ENCODE measurements at regions not wholly inside any gene's neighbourhood (a gene's known extent, or its start where the extent isn't known, plus 50 kb on each side); places are given as distances from the start of the nearest gene placed in this dataset.

GRCh38 chr11:116079580-116079979 lies 575.4 kb upstream of the CADM1 start:
- Histone ChIP-seq H3K4me3 (ENCODE audit: low read length in 2 of 2) (no peak overlapping the region), H3K9me3 (ENCODE audit: control insufficient read depth in 2 of 2, insufficient read depth in 1 of 2, low read length in 1 of 2) (no peaks in the 10 kb centered on the region), H3K27me3 (ENCODE audit: control insufficient read depth in 2 of 2, insufficient read depth in 1 of 2, low read length in 1 of 2) (no peaks in the 10 kb centered on the region), H3K36me3 (ENCODE audit: control insufficient read depth in 2 of 2, insufficient read depth in 2 of 2, low read length in 1 of 2) (no peaks in the 10 kb centered on the region), H3K27ac (ENCODE audit: low read depth in 1 of 2, low read length in 1 of 2) (no peak overlapping the region), H3K4me1 (ENCODE audit: control insufficient read depth in 2 of 2, insufficient read depth in 2 of 2, low read length in 2 of 2) (no peaks in the 10 kb centered on the region)
- 98% methylated on average over 2 of the region's 2 CpGs for WGBS
- no peak for DNase-seq (ENCODE audit: low read depth in 6 of 9, low spot score in 9 of 9)

- Histone ChIP-seq H3K27ac (ENCODE audit: low read depth in 1 of 2, low read length in 1 of 2) (no peak overlapping the region), H3K4me3 (ENCODE audit: low read length in 2 of 2) (no peak overlapping the region), H3K36me3 (ENCODE audit: control insufficient read depth in 2 of 2, insufficient read depth in 2 of 2, low read length in 1 of 2) (no peaks in the 10 kb centered on the region), H3K27me3 (ENCODE audit: control insufficient read depth in 2 of 2, insufficient read depth in 1 of 2, low read length in 1 of 2) (no peaks in the 10 kb centered on the region), H3K4me1 (ENCODE audit: control insufficient read depth in 2 of 2, insufficient read depth in 2 of 2, low read length in 2 of 2) (no peaks in the 10 kb centered on the region), H3K9me3 (ENCODE audit: control insufficient read depth in 2 of 2, insufficient read depth in 1 of 2, low read length in 1 of 2) (no peaks in the 10 kb centered on the region)
- DNase-seq (ENCODE audit: low read depth in 6 of 9, low spot score in 9 of 9), result no peak
- WGBS, result 54% methylated on average over 6 of the region's 6 CpGs
These were observed 573.9 kb upstream of the CADM1 start for GRCh38 chr11:116078101-116078591.

- H3K27me3 ChIP-seq (ENCODE audit: control insufficient read depth in 2 of 2, insufficient read depth in 1 of 2, low read length in 1 of 2), result no peaks in the 10 kb centered on the region
- DNase-seq (ENCODE audit: low read depth in 6 of 9, low spot score in 9 of 9), result no peak
- no peaks in the 10 kb centered on the region for H3K36me3 ChIP-seq (ENCODE audit: control insufficient read depth in 2 of 2, insufficient read depth in 2 of 2, low read length in 1 of 2)
- no peaks in the 10 kb centered on the region for H3K4me1 ChIP-seq (ENCODE audit: control insufficient read depth in 2 of 2, insufficient read depth in 2 of 2, low read length in 2 of 2)
- H3K27ac ChIP-seq (ENCODE audit: low read depth in 1 of 2, low read length in 1 of 2), result no peak overlapping the region
- 98% methylated on average over 2 of the region's 2 CpGs for WGBS
- H3K9me3 ChIP-seq (ENCODE audit: control insufficient read depth in 2 of 2, insufficient read depth in 1 of 2, low read length in 1 of 2), result no peaks in the 10 kb centered on the region
- no peak overlapping the region for H3K4me3 ChIP-seq (ENCODE audit: low read length in 2 of 2)
These were observed 572.9 kb upstream of the CADM1 start for GRCh38 chr11:116077092-116077491.

- no peak for DNase-seq (ENCODE audit: low read depth in 6 of 9, low spot score in 9 of 9)
- Histone ChIP-seq H3K27ac (ENCODE audit: low read depth in 1 of 2, low read length in 1 of 2) (no peak overlapping the region), H3K9me3 (ENCODE audit: control insufficient read depth in 2 of 2, insufficient read depth in 1 of 2, low read length in 1 of 2) (no peaks in the 10 kb centered on the region), H3K4me3 (ENCODE audit: low read length in 2 of 2) (no peak overlapping the region), H3K36me3 (ENCODE audit: control insufficient read depth in 2 of 2, insufficient read depth in 2 of 2, low read length in 1 of 2) (no peaks in the 10 kb centered on the region), H3K27me3 (ENCODE audit: control insufficient read depth in 2 of 2, insufficient read depth in 1 of 2, low read length in 1 of 2) (no peaks in the 10 kb centered on the region), H3K4me1 (ENCODE audit: control insufficient read depth in 2 of 2, insufficient read depth in 2 of 2, low read length in 2 of 2) (peaks cover 0 to 3% of the 10 kb centered on the region in 2 donors)
- 75% methylated on average over 18 of the region's 18 CpGs for WGBS
These were observed 569.9 kb upstream of the CADM1 start for GRCh38 chr11:116073854-116074837.

GRCh38 chr11:116072601-116073410 lies 568.6 kb upstream of the CADM1 start:
- no peak overlapping the region for H3K4me3 ChIP-seq (ENCODE audit: low read length in 2 of 2)
- peaks cover 0 to 3% of the 10 kb centered on the region in 2 donors for H3K4me1 ChIP-seq (ENCODE audit: control insufficient read depth in 2 of 2, insufficient read depth in 2 of 2, low read length in 2 of 2)
- H3K27ac ChIP-seq (ENCODE audit: low read depth in 1 of 2, low read length in 1 of 2), result no peak overlapping the region
- H3K9me3 ChIP-seq (ENCODE audit: control insufficient read depth in 2 of 2, insufficient read depth in 1 of 2, low read length in 1 of 2), result no peaks in the 10 kb centered on the region
- DNase-seq (ENCODE audit: low read depth in 6 of 9, low spot score in 9 of 9), result no peak
- no peaks in the 10 kb centered on the region for H3K36me3 ChIP-seq (ENCODE audit: control insufficient read depth in 2 of 2, insufficient read depth in 2 of 2, low read length in 1 of 2)
- no peaks in the 10 kb centered on the region for H3K27me3 ChIP-seq (ENCODE audit: control insufficient read depth in 2 of 2, insufficient read depth in 1 of 2, low read length in 1 of 2)
- 84% methylated on average over 16 of the region's 16 CpGs for WGBS

- H3K36me3 ChIP-seq (ENCODE audit: control insufficient read depth in 2 of 2, insufficient read depth in 2 of 2, low read length in 1 of 2), result no peaks in the 10 kb centered on the region
- DNase-seq (ENCODE audit: low read depth in 6 of 9, low spot score in 9 of 9), result no peak
- peaks cover 0 to 3% of the 10 kb centered on the region in 2 donors for H3K4me1 ChIP-seq (ENCODE audit: control insufficient read depth in 2 of 2, insufficient read depth in 2 of 2, low read length in 2 of 2)
- no peaks in the 10 kb centered on the region for H3K9me3 ChIP-seq (ENCODE audit: control insufficient read depth in 2 of 2, insufficient read depth in 1 of 2, low read length in 1 of 2)
- H3K27ac ChIP-seq (ENCODE audit: low read depth in 1 of 2, low read length in 1 of 2), result no peak overlapping the region
- no peak overlapping the region for H3K4me3 ChIP-seq (ENCODE audit: low read length in 2 of 2)
- H3K27me3 ChIP-seq (ENCODE audit: control insufficient read depth in 2 of 2, insufficient read depth in 1 of 2, low read length in 1 of 2), result no peaks in the 10 kb centered on the region
- 77% methylated on average over 4 of the region's 4 CpGs for WGBS
These were observed 567.9 kb upstream of the CADM1 start for GRCh38 chr11:116072133-116072532.

GRCh38 chr11:116071241-116071640 lies 567.0 kb upstream of the CADM1 start:
- H3K4me3 ChIP-seq (ENCODE audit: low read length in 2 of 2), result no peak overlapping the region
- H3K36me3 ChIP-seq (ENCODE audit: control insufficient read depth in 2 of 2, insufficient read depth in 2 of 2, low read length in 1 of 2), result no peaks in the 10 kb centered on the region
- no peak overlapping the region for H3K27ac ChIP-seq (ENCODE audit: low read depth in 1 of 2, low read length in 1 of 2)
- peak in 1 of 9 donors; percentile 10 for DNase-seq (ENCODE audit: low read depth in 6 of 9, low spot score in 9 of 9)
- no peaks in the 10 kb centered on the region for H3K9me3 ChIP-seq (ENCODE audit: control insufficient read depth in 2 of 2, insufficient read depth in 1 of 2, low read length in 1 of 2)
- peaks cover 0 to 3% of the 10 kb centered on the region in 2 donors for H3K4me1 ChIP-seq (ENCODE audit: control insufficient read depth in 2 of 2, insufficient read depth in 2 of 2, low read length in 2 of 2)
- no peaks in the 10 kb centered on the region for H3K27me3 ChIP-seq (ENCODE audit: control insufficient read depth in 2 of 2, insufficient read depth in 1 of 2, low read length in 1 of 2)
- 89% methylated on average over 6 of the region's 6 CpGs for WGBS

GRCh38 chr11:116070520-116070919 lies 566.3 kb upstream of the CADM1 start:
- H3K9me3 ChIP-seq (ENCODE audit: control insufficient read depth in 2 of 2, insufficient read depth in 1 of 2, low read length in 1 of 2), result no peaks in the 10 kb centered on the region
- peaks cover 0 to 3% of the 10 kb centered on the region in 2 donors for H3K4me1 ChIP-seq (ENCODE audit: control insufficient read depth in 2 of 2, insufficient read depth in 2 of 2, low read length in 2 of 2)
- no peaks in the 10 kb centered on the region for H3K36me3 ChIP-seq (ENCODE audit: control insufficient read depth in 2 of 2, insufficient read depth in 2 of 2, low read length in 1 of 2)
- H3K27me3 ChIP-seq (ENCODE audit: control insufficient read depth in 2 of 2, insufficient read depth in 1 of 2, low read length in 1 of 2), result no peaks in the 10 kb centered on the region
- WGBS, result 20% methylated on average over 4 of the region's 4 CpGs
- H3K27ac ChIP-seq (ENCODE audit: low read depth in 1 of 2, low read length in 1 of 2), result no peak overlapping the region
- no peak overlapping the region for H3K4me3 ChIP-seq (ENCODE audit: low read length in 2 of 2)
- DNase-seq (ENCODE audit: low read depth in 6 of 9, low spot score in 9 of 9), result no peak

GRCh38 chr11:116066777-116067176 lies 562.6 kb upstream of the CADM1 start:
- no peak overlapping the region for H3K27ac ChIP-seq (ENCODE audit: low read depth in 1 of 2, low read length in 1 of 2)
- DNase-seq (ENCODE audit: low read depth in 6 of 9, low spot score in 9 of 9), result no peak
- no peaks in the 10 kb centered on the region for H3K27me3 ChIP-seq (ENCODE audit: control insufficient read depth in 2 of 2, insufficient read depth in 1 of 2, low read length in 1 of 2)
- no peaks in the 10 kb centered on the region for H3K9me3 ChIP-seq (ENCODE audit: control insufficient read depth in 2 of 2, insufficient read depth in 1 of 2, low read length in 1 of 2)
- no peaks in the 10 kb centered on the region for H3K36me3 ChIP-seq (ENCODE audit: control insufficient read depth in 2 of 2, insufficient read depth in 2 of 2, low read length in 1 of 2)
- 93% methylated on average over 6 of the region's 6 CpGs for WGBS
- H3K4me1 ChIP-seq (ENCODE audit: control insufficient read depth in 2 of 2, insufficient read depth in 2 of 2, low read length in 2 of 2), result peaks cover 0 to 3% of the 10 kb centered on the region in 2 donors
- no peak overlapping the region for H3K4me3 ChIP-seq (ENCODE audit: low read length in 2 of 2)

All from thymus (tissue), 11 donors.